SK-N-MC (cell line): ENCODE measurements at regions not wholly inside any gene's neighbourhood (a gene's known extent, or its start where the extent isn't known, plus 50 kb on each side); places are given as distances from the start of the nearest gene placed in this dataset.

Experiments
- EZH2 ChIP-seq: fragments of 200-600 bp; sonication (generic); IDR thresholded peaks from one replicate; pipeline ENCODE4 v1.6.1; 2017; ENCODE audit warnings: antibody characterized with exemption
- FOXP2 ChIP-seq: optimal IDR thresholded peaks from 2 replicates; pipeline ENCODE3; 2011; ENCODE audit warnings: mild to moderate bottlenecking, moderate library complexity; ENCODE audit not compliant: insufficient read depth; ENCODE audit errors: extremely low read length, control extremely low read depth

DNA sequence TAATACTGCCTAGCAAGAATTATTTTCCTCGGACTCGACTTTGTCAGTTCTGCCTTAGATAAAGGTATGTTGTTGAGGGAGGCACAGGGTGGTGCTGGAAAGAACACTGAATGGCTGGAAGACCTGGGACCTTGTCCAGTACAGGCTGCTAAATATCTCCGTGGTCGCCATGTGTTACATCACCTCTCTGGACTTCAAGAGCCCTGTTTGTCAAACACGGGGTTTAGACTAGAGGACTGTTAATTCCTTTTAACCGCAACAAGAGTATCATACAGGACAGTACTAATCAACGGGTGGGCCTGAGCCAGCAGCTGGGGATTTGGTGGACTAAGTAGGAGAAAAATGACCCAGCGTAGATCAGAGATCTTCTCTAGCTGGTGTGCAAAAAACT is 476.3 kb downstream of the LRIG3 start:
- TF ChIP-seq EZH2 (no peak), FOXP2 (no peak)
